ENCODE measurements at regions not wholly inside any gene's neighbourhood (a gene's known extent, or its start where the extent isn't known, plus 50 kb on each side); places are given as distances from the start of the nearest gene placed in this dataset.

DNA sequence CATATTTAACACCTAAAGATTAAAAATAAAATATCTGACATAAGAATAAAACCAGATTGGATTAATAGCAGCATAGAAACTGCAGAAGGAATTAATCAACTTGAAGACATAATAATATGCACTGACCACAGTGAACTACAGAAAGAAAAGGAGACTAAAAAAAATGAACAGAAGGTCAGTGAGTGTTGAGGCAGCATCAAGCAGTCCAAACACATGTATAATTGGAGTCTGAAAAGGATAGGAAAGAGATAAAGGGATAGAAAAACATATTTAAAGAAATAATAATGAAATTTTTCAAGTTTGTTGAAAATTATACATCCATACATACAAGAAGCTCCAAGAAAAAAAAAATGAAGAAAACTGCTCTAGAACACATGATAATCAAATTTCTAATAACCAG lies 756.2 kb downstream of the GATA3 start:
- no peak overlapping the region for H3K14ac ChIP-seq (replicated peaks; ENCODE audit: low read depth, low read length)
- H3K27ac ChIP-seq (ENCODE audit: insufficient read depth, low read length) = no peak overlapping the region
- no peaks in the 10 kb centered on the region for H3K36me3 ChIP-seq (ENCODE audit: control insufficient read depth, insufficient read depth, low read length)
- ChIA-PET POLR2A (ENCODE audit: unreplicated experiment) (no interaction called here), CTCF (no interaction called here)
- peaks cover 6% of the 10 kb centered on the region for H3K9me3 ChIP-seq (ENCODE audit: control insufficient read depth, insufficient read depth, low read length)
- H3K79me1 ChIP-seq (ENCODE audit: low read depth in 1 of 2, low read length in 2 of 2) = no peaks in the 10 kb centered on the region
- H3K4ac ChIP-seq (ENCODE audit: low read depth, low read length) = no peak overlapping the region
- no peak for ATAC-seq (ENCODE audit: low read depth)
- BruUV-seq (replicated peaks) = no TSS peak
- no peaks in the 10 kb centered on the region for H3K9me1 ChIP-seq (ENCODE audit: insufficient read depth, low read length)
- in situ Hi-C loops (cut with MboI; ENCODE audit: low sequenced_read_pairs) (no loop called here), dilution Hi-C loops (cut with HindIII; ENCODE audit: low sequenced_read_pairs, unreplicated experiment) (no loop called here), intact Hi-C loops (cut with micrococcal nuclease) (no loop called here)
- no peak overlapping the region for H4K91ac ChIP-seq (ENCODE audit: insufficient read depth, low read depth, low read length)
- no peak overlapping the region for H2BK120ac ChIP-seq (ENCODE audit: low read depth, low read length)
- H3K56ac ChIP-seq (ENCODE audit: extremely low read depth, insufficient read depth, low read length) = no peak overlapping the region
- H4K8ac ChIP-seq (ENCODE audit: low read depth in 2 of 2, low read length in 2 of 2) = no peak overlapping the region
- no peak overlapping the region for H2AFZ ChIP-seq (replicated peaks; ENCODE audit: low read length, poor library complexity)
- H4K20me1 ChIP-seq (ENCODE audit: insufficient read depth, low read length) = no peaks in the 10 kb centered on the region
- no peak for TF ChIP-seq RCOR1 (IDR thresholded peaks at IDR 0.05; ENCODE audit: insufficient replicate concordance, low read length)
- TF ChIP-seq RFX5 (IDR thresholded peaks at IDR 0.05; ENCODE audit: low read depth, low read length) = no peak
- TF ChIP-seq MAFK (IDR thresholded peaks at IDR 0.05; ENCODE audit: low read depth, low read length) = no peak
- no peak for TF ChIP-seq CHD1 (IDR thresholded peaks at IDR 0.05; ENCODE audit: low read depth, low read length)
- TF ChIP-seq MXI1 (IDR thresholded peaks at IDR 0.05; ENCODE audit: borderline replicate concordance, low read depth, low read length) = no peak
- TF ChIP-seq, protein P1, sequence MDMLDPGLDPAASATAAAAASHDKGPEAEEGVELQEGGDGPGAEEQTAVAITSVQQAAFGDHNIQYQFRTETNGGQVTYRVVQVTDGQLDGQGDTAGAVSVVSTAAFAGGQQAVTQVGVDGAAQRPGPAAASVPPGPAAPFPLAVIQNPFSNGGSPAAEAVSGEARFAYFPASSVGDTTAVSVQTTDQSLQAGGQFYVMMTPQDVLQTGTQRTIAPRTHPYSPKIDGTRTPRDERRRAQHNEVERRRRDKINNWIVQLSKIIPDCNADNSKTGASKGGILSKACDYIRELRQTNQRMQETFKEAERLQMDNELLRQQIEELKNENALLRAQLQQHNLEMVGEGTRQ (IDR thresholded peaks at IDR 0.05; ENCODE audit: low read depth, low read length) = no peak
- TF ChIP-seq, protein P2, sequence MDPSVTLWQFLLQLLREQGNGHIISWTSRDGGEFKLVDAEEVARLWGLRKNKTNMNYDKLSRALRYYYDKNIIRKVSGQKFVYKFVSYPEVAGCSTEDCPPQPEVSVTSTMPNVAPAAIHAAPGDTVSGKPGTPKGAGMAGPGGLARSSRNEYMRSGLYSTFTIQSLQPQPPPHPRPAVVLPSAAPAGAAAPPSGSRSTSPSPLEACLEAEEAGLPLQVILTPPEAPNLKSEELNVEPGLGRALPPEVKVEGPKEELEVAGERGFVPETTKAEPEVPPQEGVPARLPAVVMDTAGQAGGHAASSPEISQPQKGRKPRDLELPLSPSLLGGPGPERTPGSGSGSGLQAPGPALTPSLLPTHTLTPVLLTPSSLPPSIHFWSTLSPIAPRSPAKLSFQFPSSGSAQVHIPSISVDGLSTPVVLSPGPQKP (IDR thresholded peaks at IDR 0.05; ENCODE audit: borderline replicate concordance, low read depth, low read length) = no peak
- no peak for TF ChIP-seq MAZ (IDR thresholded peaks at IDR 0.05; ENCODE audit: borderline replicate concordance, low read depth, low read length)
- TF ChIP-seq, protein P3, sequence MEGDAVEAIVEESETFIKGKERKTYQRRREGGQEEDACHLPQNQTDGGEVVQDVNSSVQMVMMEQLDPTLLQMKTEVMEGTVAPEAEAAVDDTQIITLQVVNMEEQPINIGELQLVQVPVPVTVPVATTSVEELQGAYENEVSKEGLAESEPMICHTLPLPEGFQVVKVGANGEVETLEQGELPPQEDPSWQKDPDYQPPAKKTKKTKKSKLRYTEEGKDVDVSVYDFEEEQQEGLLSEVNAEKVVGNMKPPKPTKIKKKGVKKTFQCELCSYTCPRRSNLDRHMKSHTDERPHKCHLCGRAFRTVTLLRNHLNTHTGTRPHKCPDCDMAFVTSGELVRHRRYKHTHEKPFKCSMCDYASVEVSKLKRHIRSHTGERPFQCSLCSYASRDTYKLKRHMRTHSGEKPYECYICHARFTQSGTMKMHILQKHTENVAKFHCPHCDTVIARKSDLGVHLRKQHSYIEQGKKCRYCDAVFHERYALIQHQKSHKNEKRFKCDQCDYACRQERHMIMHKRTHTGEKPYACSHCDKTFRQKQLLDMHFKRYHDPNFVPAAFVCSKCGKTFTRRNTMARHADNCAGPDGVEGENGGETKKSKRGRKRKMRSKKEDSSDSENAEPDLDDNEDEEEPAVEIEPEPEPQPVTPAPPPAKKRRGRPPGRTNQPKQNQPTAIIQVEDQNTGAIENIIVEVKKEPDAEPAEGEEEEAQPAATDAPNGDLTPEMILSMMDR (conservative IDR thresholded peaks at IDR 0.05; ENCODE audit: low read depth, low read length) = no peak
- TF ChIP-seq POLR2A (IDR thresholded peaks at IDR 0.05; ENCODE audit: low read depth, low read length) = no peak
- TF ChIP-seq RAD21 (IDR thresholded peaks at IDR 0.05; ENCODE audit: low read length) = no peak
- no peak for TF ChIP-seq CEBPB (IDR thresholded peaks at IDR 0.05; ENCODE audit: low read depth, low read length)
- no peak for TF ChIP-seq BHLHE40 (IDR thresholded peaks at IDR 0.05; ENCODE audit: low read depth, low read length)
- TF ChIP-seq NFE2L2 (IDR thresholded peaks at IDR 0.05; ENCODE audit: low read depth, low read length) = no peak
- no peak overlapping the region for H2AK9ac ChIP-seq (replicated peaks; ENCODE audit: low read depth, low read length, poor library complexity)
- no peak overlapping the region for H2AK5ac ChIP-seq (ENCODE audit: low read depth, low read length)
- H3K18ac ChIP-seq (ENCODE audit: low read depth, low read length) = no peak overlapping the region
- H2BK5ac ChIP-seq (ENCODE audit: low read depth, low read length, poor library complexity, severe bottlenecking) = no peak overlapping the region
- no peak overlapping the region for H3K4me3 ChIP-seq (ENCODE audit: insufficient read depth, low read depth, low read length)
- no peaks in the 10 kb centered on the region for H3K4me1 ChIP-seq (ENCODE audit: control insufficient read depth, insufficient read depth, low read length)
- no peak overlapping the region for H2BK20ac ChIP-seq (ENCODE audit: low read depth, low read length)
- H3K23ac ChIP-seq (ENCODE audit: low read depth, low read length) = no peak overlapping the region
- no peak overlapping the region for H3K4me2 ChIP-seq (ENCODE audit: low read depth, low read length)
- DNase-seq = no peak
- no peak overlapping the region for H2BK15ac ChIP-seq (ENCODE audit: low read depth, low read length)
- H3K9ac ChIP-seq (ENCODE audit: low read depth, low read length) = no peak overlapping the region
- H4K5ac ChIP-seq (ENCODE audit: low read depth, low read length) = no peak overlapping the region
- no peaks in the 10 kb centered on the region for H3K27me3 ChIP-seq (ENCODE audit: control insufficient read depth, insufficient read depth, low read length)

Measured in IMR-90 (cell line).